IMR-90 (cell line): ENCODE measurements at regions not wholly inside any gene's neighbourhood (a gene's known extent, or its start where the extent isn't known, plus 50 kb on each side); places are given as distances from the start of the nearest gene placed in this dataset.

Experiments
- ATAC-seq: fragments of 200-7000 bp; cut with Tn5 transposase; 2 replicates; pipeline ENCODE4 v1.9.1; 2020; ENCODE audit warnings: low read depth, mild to moderate bottlenecking, moderate library complexity
- BruUV-seq: library from RNA; stranded (reverse); fragments of 400-500 nt; replicated peaks from 2 replicates; lab custom pipeline; 2021; lab: Mats Ljungman, UMichigan
- CTCF ChIA-PET: fragments of 300-600 bp; formaldehyde crosslinking; extraction: SDS; loops from one replicate; lab custom pipeline; 2021; ENCODE audit warnings: antibody characterized with exemption; lab: Yijun Ruan, JAX
- POLR2A ChIA-PET: fragments of 300-600 bp; sonication (Branson Sonifier 250); formaldehyde crosslinking; loops from one replicate; lab custom pipeline; 2022; ENCODE audit warnings: antibody characterized with exemption; ENCODE audit not compliant: unreplicated experiment; lab: Charles Lee
- DNase-seq: peaks from one replicate; pipeline ENCODE4 v3.0.0; 2013
- H2AFZ ChIP-seq: replicated peaks from 2 replicates; pipeline ENCODE3; 2013; ENCODE audit warnings: low read length, mild to moderate bottlenecking; ENCODE audit not compliant: poor library complexity
- H2AK5ac ChIP-seq: 2 replicates; pipeline ENCODE4 v1.6.1; 2013; ENCODE audit warnings: low read depth, low read length, inconsistent platforms
- H2AK9ac ChIP-seq: replicated peaks from 2 replicates; pipeline ENCODE3; 2013; ENCODE audit warnings: mild to moderate bottlenecking, low read depth, low read length, moderate library complexity; ENCODE audit not compliant: poor library complexity
- H2BK120ac ChIP-seq: 2 replicates; pipeline ENCODE4 v1.6.1; 2013; ENCODE audit warnings: low read depth, low read length, inconsistent platforms
- H2BK15ac ChIP-seq: 3 replicates; pipeline ENCODE4 v1.6.1; 2013; ENCODE audit warnings: low read depth, low read length, inconsistent platforms
- H2BK20ac ChIP-seq: 2 replicates; pipeline ENCODE4 v1.6.1; 2013; ENCODE audit warnings: low read depth, mild to moderate bottlenecking, inconsistent platforms, low read length, moderate library complexity
- H2BK5ac ChIP-seq: 2 replicates; pipeline ENCODE4 v1.6.1; 2013; ENCODE audit warnings: mild to moderate bottlenecking, low read depth, low read length, inconsistent platforms; ENCODE audit not compliant: poor library complexity, severe bottlenecking
- H3K14ac ChIP-seq: replicated peaks from 2 replicates; pipeline ENCODE4 v1.6.1; 2013; ENCODE audit warnings: low read depth, low read length, inconsistent platforms
- H3K18ac ChIP-seq: 2 replicates; pipeline ENCODE4 v1.6.1; 2013; ENCODE audit warnings: low read depth, low read length, control low read depth
- H3K23ac ChIP-seq: 2 replicates; pipeline ENCODE4 v1.6.1; 2013; ENCODE audit warnings: low read depth, low read length, inconsistent platforms
- H3K27ac ChIP-seq: 2 replicates; pipeline ENCODE4 v1.5.1; 2013; ENCODE audit warnings: mild to moderate bottlenecking, control low read depth, low read length; ENCODE audit not compliant: insufficient read depth
- H3K27me3 ChIP-seq: 2 replicates; pipeline ENCODE4 v1.6.1; 2013; ENCODE audit warnings: low read length; ENCODE audit not compliant: control insufficient read depth, insufficient read depth
- H3K36me3 ChIP-seq: 2 replicates; pipeline ENCODE4 v1.6.1; 2013; ENCODE audit warnings: low read length, mixed read lengths; ENCODE audit not compliant: control insufficient read depth, insufficient read depth
- H3K4ac ChIP-seq: 2 replicates; pipeline ENCODE4 v1.6.1; 2013; ENCODE audit warnings: low read depth, low read length, inconsistent platforms
- H3K4me1 ChIP-seq: 2 replicates; pipeline ENCODE4 v1.6.1; 2013; ENCODE audit warnings: low read length, mixed read lengths; ENCODE audit not compliant: control insufficient read depth, insufficient read depth
- H3K4me2 ChIP-seq: 2 replicates; pipeline ENCODE4 v1.6.1; 2013; ENCODE audit warnings: low read depth, mild to moderate bottlenecking, control low read depth, low read length, moderate library complexity
- H3K4me3 ChIP-seq: 2 replicates; pipeline ENCODE4 v1.5.1; 2013; ENCODE audit warnings: low read depth, mild to moderate bottlenecking, control low read depth, low read length, moderate library complexity; ENCODE audit not compliant: insufficient read depth
- H3K56ac ChIP-seq: 2 replicates; pipeline ENCODE4 v1.6.1; 2013; ENCODE audit warnings: low read length, inconsistent platforms; ENCODE audit not compliant: insufficient read depth; ENCODE audit errors: extremely low read depth
- H3K79me1 ChIP-seq, 2 experiments: 2 replicates each; pipeline ENCODE4 v1.6.1; 2013; ENCODE audit warnings: low read length in 2 of 2, inconsistent platforms in 1 of 2, low read depth in 1 of 2
- H3K9ac ChIP-seq: 2 replicates; pipeline ENCODE4 v1.6.1; 2013; ENCODE audit warnings: low read depth, low read length, control low read depth
- H3K9me1 ChIP-seq: 2 replicates; pipeline ENCODE4 v1.6.1; 2013; ENCODE audit warnings: low read length, inconsistent platforms; ENCODE audit not compliant: insufficient read depth
- H3K9me3 ChIP-seq: 2 replicates; pipeline ENCODE4 v1.6.1; 2013; ENCODE audit warnings: low read length; ENCODE audit not compliant: control insufficient read depth, insufficient read depth
- H4K20me1 ChIP-seq: 2 replicates; pipeline ENCODE4 v1.6.1; 2013; ENCODE audit warnings: low read length, inconsistent platforms; ENCODE audit not compliant: insufficient read depth
- H4K5ac ChIP-seq: 2 replicates; pipeline ENCODE4 v1.6.1; 2013; ENCODE audit warnings: mild to moderate bottlenecking, low read depth, low read length, control low read depth
- H4K8ac ChIP-seq, 2 experiments: 2 replicates each; pipeline ENCODE4 v1.6.1; 2013; ENCODE audit warnings: low read depth in 2 of 2, low read length in 2 of 2, control low read depth in 1 of 2, inconsistent platforms in 1 of 2
- H4K91ac ChIP-seq: 2 replicates; pipeline ENCODE4 v1.6.1; 2013; ENCODE audit warnings: low read depth, low read length, inconsistent platforms; ENCODE audit not compliant: insufficient read depth
- BHLHE40 ChIP-seq: fragments of 150-350 bp; IDR thresholded peaks from 2 replicates; pipeline ENCODE4 v1.6.1; 2016; ENCODE audit warnings: mild to moderate bottlenecking, low read depth, low read length
- CEBPB ChIP-seq: IDR thresholded peaks from 2 replicates; pipeline ENCODE4 v1.6.1; 2012; ENCODE audit warnings: low read depth, low read length, improper control_type of control experiment
- CHD1 ChIP-seq: IDR thresholded peaks from 2 replicates; pipeline ENCODE4 v1.6.1; 2012; ENCODE audit warnings: low read depth, low read length, improper control_type of control experiment
- CTCF ChIP-seq: conservative IDR thresholded peaks from 2 replicates; pipeline ENCODE4 v1.5.1; 2012; ENCODE audit warnings: mild to moderate bottlenecking, low read depth, low read length, improper control_type of control experiment
- ELK1 ChIP-seq: fragments of 150-350 bp; IDR thresholded peaks from 2 replicates; pipeline ENCODE4 v1.6.1; 2016; ENCODE audit warnings: low read depth, mild to moderate bottlenecking, low read length, moderate library complexity, borderline replicate concordance
- FOS ChIP-seq: fragments of 150-350 bp; IDR thresholded peaks from 2 replicates; pipeline ENCODE4 v1.6.1; 2016; ENCODE audit warnings: low read depth, low read length
- MAFK ChIP-seq: IDR thresholded peaks from 2 replicates; pipeline ENCODE4 v1.6.1; 2012; ENCODE audit warnings: low read depth, low read length, improper control_type of control experiment
- MAZ ChIP-seq: IDR thresholded peaks from 2 replicates; pipeline ENCODE4 v1.6.1; 2012; ENCODE audit warnings: low read depth, mild to moderate bottlenecking, low read length, improper control_type of control experiment, moderate library complexity, borderline replicate concordance
- MXI1 ChIP-seq: IDR thresholded peaks from 2 replicates; pipeline ENCODE4 v1.6.1; 2012; ENCODE audit warnings: low read depth, mild to moderate bottlenecking, low read length, moderate library complexity, borderline replicate concordance
- NFE2L2 ChIP-seq: fragments of 150-350 bp; IDR thresholded peaks from 2 replicates; pipeline ENCODE4 v1.6.1; 2016; ENCODE audit warnings: low read depth, mild to moderate bottlenecking, low read length
- POLR2A ChIP-seq: IDR thresholded peaks from 2 replicates; pipeline ENCODE4 v1.6.1; 2012; ENCODE audit warnings: mild to moderate bottlenecking, low read depth, low read length
- RAD21 ChIP-seq: IDR thresholded peaks from 2 replicates; pipeline ENCODE4 v1.6.1; 2012; ENCODE audit warnings: low read length, improper control_type of control experiment
- RCOR1 ChIP-seq: IDR thresholded peaks from 2 replicates; pipeline ENCODE4 v1.6.1; 2012; ENCODE audit warnings: mild to moderate bottlenecking, low read length, improper control_type of control experiment; ENCODE audit not compliant: insufficient replicate concordance
- RFX5 ChIP-seq: IDR thresholded peaks from 2 replicates; pipeline ENCODE4 v1.8.0; 2012; ENCODE audit warnings: low read depth, mild to moderate bottlenecking, low read length, moderate library complexity
- SMC3 ChIP-seq: fragments of 150-350 bp; IDR thresholded peaks from 2 replicates; pipeline ENCODE4 v1.6.1; 2016; ENCODE audit warnings: low read depth, mild to moderate bottlenecking, antibody characterized with exemption, low read length, moderate library complexity
- USF2 ChIP-seq: fragments of 150-350 bp; IDR thresholded peaks from 2 replicates; pipeline ENCODE4 v1.6.1; 2017; ENCODE audit warnings: mild to moderate bottlenecking, antibody characterized with exemption, low read length, low read depth
- WGBS, 2 experiments: methylation state at CpG; one replicate each; pipeline versions ENCODE4 v1.1.5 to v1.1.7; 2013; ENCODE audit warnings: missing lambda C conversion rate in 2 of 2; ENCODE audit not compliant: insufficient read length in 1 of 2; ENCODE audit errors: extremely low coverage in 2 of 2; 5-methylcytosine and 5-hydroxymethylcytosine counted together
- dilution Hi-C: fragments of 300-500 bp; cut with HindIII; formaldehyde crosslinking; loops from one replicate; pipeline ENCODE4 v1.14.3; 2018; ENCODE audit warnings: low sequenced_read_pairs; ENCODE audit not compliant: unreplicated experiment
- in situ Hi-C: fragments of 300-500 bp; cut with MboI; formaldehyde crosslinking; loops from 3 replicates; pipeline ENCODE4 v1.14.3; 2019; ENCODE audit warnings: low sequenced_read_pairs, inconsistent platforms, mixed read lengths
- intact Hi-C: fragments of 100-400 bp; cut with micrococcal nuclease; formaldehyde crosslinking; loops from 2 replicates; pipeline ENCODE4 v1.10.0; 2022

GRCh38 chr16:54690306-54690705, 240.4 kb upstream of the IRX5 start:
- no peak overlapping the region for H2AK9ac ChIP-seq
- dilution Hi-C loops (no loop called here), in situ Hi-C loops (no loop called here), intact Hi-C loops (no loop called here)
- no peak overlapping the region for H2BK120ac ChIP-seq
- no peak overlapping the region for H3K56ac ChIP-seq
- no peak overlapping the region for H3K14ac ChIP-seq
- H3K18ac ChIP-seq, result no peak overlapping the region
- DNase-seq (no peak), ATAC-seq (no peak)
- H3K79me1 ChIP-seq, result no peaks in the 10 kb centered on the region
- no peak for TF ChIP-seq CEBPB
- no peak for TF ChIP-seq MAZ
- TF ChIP-seq POLR2A, result no peak
- TF ChIP-seq USF2, result no peak
- TF ChIP-seq RAD21, result no peak
- TF ChIP-seq SMC3, result no peak
- no peak for TF ChIP-seq CTCF
- no peak for TF ChIP-seq NFE2L2
- TF ChIP-seq MXI1, result no peak
- no peak for TF ChIP-seq CHD1
- no peak for TF ChIP-seq FOS
- no peak for TF ChIP-seq MAFK
- no peak for TF ChIP-seq BHLHE40
- no peak for TF ChIP-seq RCOR1
- no peak for TF ChIP-seq ELK1
- TF ChIP-seq RFX5, result no peak
- H3K27me3 ChIP-seq, result no peaks in the 10 kb centered on the region
- H3K9me1 ChIP-seq, result no peaks in the 10 kb centered on the region
- no peaks in the 10 kb centered on the region for H3K36me3 ChIP-seq
- no CpG with 5 or more reads among the region's 2 CpGs for WGBS, 2 experiments
- peaks cover 5% of the 10 kb centered on the region; the same call in 1 of the 2 replicates for H3K9me3 ChIP-seq
- no peak overlapping the region for H3K4ac ChIP-seq
- no peak overlapping the region for H3K23ac ChIP-seq
- no peak overlapping the region for H4K5ac ChIP-seq
- no peak overlapping the region for H2BK20ac ChIP-seq
- BruUV-seq, result no TSS peak
- no peak overlapping the region for H2AK5ac ChIP-seq
- H4K91ac ChIP-seq, result no peak overlapping the region
- no peak overlapping the region for H2BK15ac ChIP-seq
- no peaks in the 10 kb centered on the region for H4K20me1 ChIP-seq
- H3K4me1 ChIP-seq, result no peaks in the 10 kb centered on the region
- ChIA-PET POLR2A (no interaction called here), CTCF (no interaction called here)
- H2BK5ac ChIP-seq, result no peak overlapping the region
- H3K4me2 ChIP-seq, result no peak overlapping the region
- no peak overlapping the region for H2AFZ ChIP-seq
- no peak overlapping the region for H3K9ac ChIP-seq
- no peak overlapping the region for H3K27ac ChIP-seq
- H3K4me3 ChIP-seq, result no peak overlapping the region
- no peak overlapping the region for H4K8ac ChIP-seq
